NCI-H146 treated with DMSO at 0.1 percent for 48 hours (cell line): ENCODE measurements at regions not wholly inside any gene's neighbourhood (a gene's known extent, or its start where the extent isn't known, plus 50 kb on each side); places are given as distances from the start of the nearest gene placed in this dataset.
"Not testable (repeated sequence)": the region's sequence is repeated elsewhere in the genome, so short reads cannot be mapped to it uniquely, and the experiment has no call there.

Source experiments
- DNase-seq: peaks from one replicate; lab custom pipeline; 2025; ENCODE audit not compliant: unreplicated experiment; lab: John Stamatoyannopoulos, UW

DNA sequence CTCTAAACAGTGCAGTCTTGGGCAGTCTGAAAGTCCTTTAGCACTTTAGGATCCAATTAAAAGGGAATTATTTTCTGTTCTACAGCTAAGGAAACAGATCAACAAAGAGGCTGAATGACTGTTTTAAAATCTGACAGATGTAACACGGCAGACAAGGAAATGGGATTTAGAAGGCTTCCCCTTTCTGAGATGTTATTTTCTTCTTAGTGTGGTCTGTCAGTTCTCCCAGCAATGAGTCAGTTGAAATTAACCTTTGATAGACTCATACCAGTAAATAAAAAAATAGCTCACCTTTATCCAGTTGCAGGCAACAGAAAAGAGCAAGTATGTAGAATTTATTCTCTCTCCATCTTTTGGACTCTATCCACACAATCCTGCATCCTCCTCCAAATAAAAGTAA is 98.1 kb downstream of the NEDD1 start:
- DNase-seq: no peak

GRCh38 chr12:97005646-97006045 is 98.6 kb downstream of the NEDD1 start:
- no peak for DNase-seq

DNA sequence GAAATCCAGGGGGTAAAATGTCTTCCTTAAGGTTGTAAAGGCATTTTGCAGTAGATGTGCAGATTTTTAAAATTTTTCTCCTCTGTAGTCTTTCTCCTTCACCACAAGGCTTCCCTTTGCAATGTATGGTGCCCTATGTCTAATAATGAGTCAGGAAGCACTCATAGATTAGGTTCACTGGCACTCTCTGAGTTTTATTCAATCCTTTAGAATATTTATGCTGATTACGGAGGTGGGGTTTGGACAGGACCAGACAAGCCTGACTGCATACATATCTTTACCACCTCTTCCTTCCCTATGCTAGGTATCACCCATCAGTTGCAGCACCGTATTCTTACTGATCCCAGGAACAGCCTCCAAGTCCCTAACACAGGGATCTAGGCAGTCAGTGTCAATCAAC is 99.5 kb downstream of the NEDD1 start:
- DNase-seq: no peak

DNA sequence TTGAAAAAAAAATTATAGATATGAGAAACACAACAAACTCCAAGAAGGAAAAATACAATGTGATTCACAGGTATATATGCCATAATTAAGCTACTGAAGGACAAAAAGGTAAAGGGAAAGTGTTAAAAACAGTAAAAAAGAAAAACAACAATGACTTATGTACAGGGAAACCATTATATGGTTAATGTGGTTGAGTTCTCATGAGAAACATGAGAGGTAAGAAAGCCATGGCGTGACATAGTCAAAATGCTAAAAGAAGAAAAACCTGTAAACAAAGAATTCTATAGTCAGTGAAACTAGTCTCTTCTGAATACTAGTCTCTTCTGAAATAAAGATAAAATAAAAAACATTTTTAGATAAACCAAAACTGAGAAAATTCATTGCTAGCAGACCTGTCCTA is 109.1 kb downstream of the NEDD1 start:
- no peak for DNase-seq

DNA sequence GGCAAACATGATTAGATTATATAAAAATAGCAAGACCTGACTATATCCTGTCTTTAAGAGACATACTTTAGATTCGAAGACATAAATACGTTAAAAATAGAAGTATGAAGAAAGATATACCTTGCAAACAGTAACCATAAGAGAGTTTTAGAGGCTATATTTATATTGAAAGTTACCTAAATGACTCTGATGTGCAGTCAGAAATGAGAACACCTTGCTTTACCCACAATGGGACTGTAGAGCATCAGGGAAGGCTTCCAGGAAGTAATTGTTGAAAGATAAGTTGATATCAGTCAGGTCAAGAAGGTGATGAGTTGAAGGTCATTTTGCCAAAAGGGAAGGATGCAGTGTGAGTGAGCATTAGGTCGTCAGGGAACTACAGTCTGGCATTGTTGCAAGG is 110.2 kb downstream of the NEDD1 start:
- no peak for DNase-seq

- DNase-seq: peak; percentile 51
These were observed 115.6 kb downstream of the NEDD1 start for GRCh38 chr12:97022536-97023230.

- no peak for DNase-seq
These were observed 117.3 kb downstream of the NEDD1 start for GRCh38 chr12:97024393-97024792.

DNA sequence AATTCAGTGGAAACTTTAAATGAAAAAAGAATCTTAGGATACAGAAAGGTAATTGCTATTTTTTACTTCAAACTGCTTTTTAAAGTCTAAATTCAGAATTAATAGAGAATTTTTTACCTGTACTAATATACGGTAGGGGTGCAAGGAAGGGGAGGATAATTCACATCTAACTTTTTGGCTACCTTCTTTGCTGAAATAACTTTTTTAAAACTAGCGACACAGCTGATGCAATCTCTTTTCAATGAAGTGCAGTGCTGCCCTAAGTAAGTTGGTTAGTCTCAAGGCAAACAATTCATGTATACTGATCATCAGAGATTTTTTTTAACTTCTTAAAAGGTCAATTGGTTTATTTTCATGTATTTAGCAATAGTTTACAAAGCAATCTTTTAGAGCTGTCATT is 119.8 kb downstream of the NEDD1 start:
- DNase-seq: no peak

- DNase-seq: no peak
These were observed 120.4 kb downstream of the NEDD1 start for GRCh38 chr12:97027482-97027881.

DNA sequence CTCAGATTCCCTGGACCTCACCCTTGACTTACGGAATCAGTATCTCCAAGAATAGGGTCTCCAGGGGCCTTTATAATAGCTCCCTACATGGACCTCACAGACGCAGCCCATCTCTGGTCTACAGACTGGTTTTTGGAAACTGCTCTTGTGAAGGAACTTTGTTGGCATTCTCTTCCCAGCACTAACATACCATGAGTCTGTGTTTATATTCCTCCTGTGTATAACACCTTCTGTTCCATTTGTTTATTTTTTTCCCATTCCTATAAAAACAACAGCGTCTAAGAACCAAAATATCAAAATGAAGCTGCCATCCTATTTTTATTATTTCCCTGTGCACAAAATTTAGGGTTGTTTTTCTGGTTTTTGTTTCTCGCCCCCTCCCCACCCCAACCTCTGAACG is 131.1 kb downstream of the NEDD1 start:
- DNase-seq: no peak

- DNase-seq: no peak
These were observed 131.8 kb downstream of the NEDD1 start for GRCh38 chr12:97038834-97039233.

DNA sequence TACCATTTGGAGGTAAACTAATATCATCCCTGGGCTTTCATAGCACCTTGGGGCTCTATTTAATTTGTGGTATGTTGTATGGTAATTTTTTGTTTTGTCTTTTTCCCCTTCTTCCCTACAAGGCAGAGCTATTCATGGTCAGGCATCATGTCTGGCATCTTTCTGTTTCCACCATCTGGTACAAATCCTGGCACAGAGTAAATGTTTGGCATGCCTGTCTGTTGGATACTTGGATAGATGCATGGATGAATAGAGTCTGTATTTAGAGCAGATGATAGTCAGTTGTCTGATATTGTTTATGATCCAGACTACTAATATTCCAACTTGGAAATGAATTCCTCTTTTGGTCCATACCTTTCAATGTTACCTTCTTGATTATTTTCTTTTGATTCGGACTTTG is 139.8 kb downstream of the NEDD1 start:
- DNase-seq: no peak

- no peak for DNase-seq
These were observed 140.3 kb downstream of the NEDD1 start for GRCh38 chr12:97047361-97047760.

DNA sequence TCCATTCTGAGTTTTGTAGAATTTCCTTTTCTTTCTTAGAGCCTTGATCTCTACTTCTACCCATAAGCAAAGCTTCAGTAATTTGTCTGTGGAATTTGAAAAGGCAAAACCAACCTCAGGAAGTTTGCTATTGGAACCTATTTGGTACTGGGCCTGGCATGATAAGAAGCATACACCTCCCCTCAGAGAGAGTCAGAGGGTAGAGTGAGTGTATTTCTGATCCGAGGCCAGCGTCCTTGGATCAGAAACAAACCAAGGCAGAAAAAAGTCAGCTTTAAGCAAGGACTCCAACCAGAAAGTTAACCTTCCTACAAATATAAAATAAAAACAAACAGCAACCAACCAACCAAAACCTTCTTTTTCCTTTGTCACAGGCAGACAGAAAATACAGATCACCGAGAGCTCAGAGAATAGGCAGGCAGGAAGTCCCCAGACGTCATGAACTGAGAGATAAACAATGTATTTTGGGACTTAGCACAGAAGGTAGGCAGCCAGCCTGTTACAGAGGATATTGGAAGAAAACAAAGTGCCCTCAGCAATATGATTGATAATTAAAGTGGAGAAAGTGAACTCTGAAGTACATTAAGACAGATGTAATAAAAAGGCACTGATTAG is 141.5 kb downstream of the NEDD1 start:
- DNase-seq: no peak

DNA sequence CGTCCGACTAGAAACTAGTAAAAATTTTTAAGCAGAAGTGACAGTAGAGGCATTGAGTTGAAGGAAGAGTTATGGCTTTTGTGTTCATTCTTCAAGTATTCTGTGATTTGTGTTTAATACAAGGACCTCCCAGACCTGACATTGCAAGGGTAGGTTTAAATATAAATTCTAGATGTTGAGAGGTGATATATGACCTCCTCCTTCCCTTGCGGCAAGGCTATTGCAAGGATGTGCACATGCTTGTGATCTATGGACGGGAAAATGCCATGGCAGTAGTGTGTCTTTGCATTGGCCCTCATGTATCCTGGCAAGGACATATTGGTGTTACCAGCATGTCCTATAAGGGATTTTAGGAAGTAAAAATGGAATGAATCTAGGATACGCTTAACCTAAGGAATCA is 143.5 kb downstream of the NEDD1 start:
- DNase-seq: no peak

- no peak for DNase-seq
These were observed 144.3 kb downstream of the NEDD1 start for GRCh38 chr12:97051341-97051740.

DNA sequence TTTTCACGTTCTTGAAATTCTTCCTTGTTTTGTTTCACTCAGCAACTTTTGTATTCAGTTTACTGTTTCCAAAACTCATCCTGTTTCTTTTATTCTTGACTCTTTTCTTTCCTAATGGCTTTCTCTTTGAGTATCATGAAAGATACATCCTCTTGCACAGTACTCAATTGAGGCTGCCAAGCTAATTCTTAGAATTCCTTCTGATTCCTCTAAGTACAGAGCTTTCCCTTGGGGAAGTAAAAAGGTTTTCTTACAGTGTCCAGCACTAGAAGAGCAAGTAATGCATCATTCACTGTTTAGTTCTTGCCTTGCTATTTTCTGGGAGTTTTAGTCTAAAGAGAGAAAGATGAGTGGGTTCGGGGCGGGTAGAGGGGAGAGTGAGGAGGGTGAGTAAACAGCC is 154.1 kb downstream of the NEDD1 start:
- no peak for DNase-seq

DNA sequence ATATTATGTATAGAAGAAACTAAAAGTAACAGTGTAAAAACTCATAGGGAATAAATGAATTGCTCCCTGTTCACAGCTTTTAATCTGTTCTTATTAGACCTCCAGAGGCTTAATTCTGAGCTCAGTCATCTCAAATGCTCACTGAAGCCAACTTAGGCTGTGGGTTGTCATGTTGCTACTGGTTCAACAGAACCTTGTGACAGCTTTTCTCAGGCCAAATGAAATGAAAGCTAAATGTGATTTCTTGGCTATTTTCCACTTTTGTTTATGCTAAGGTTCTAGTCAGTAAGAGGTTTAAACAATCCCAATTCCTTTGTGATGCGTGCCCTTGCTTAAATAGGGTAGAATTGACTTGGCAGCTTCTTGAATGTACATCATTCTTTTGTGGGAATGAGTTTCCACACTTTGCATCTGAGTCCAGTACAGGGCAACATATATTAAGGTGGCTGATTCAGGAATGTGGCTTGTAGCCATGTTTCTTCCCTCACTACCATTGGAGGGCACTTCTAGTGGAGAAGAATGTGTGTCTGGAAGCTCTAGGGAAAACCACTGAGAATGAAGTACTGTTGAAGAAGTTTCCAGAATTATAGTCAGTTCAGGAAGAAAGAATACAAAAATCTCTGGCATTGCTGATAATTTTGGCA is 156.4 kb downstream of the NEDD1 start:
- no peak for DNase-seq

DNA sequence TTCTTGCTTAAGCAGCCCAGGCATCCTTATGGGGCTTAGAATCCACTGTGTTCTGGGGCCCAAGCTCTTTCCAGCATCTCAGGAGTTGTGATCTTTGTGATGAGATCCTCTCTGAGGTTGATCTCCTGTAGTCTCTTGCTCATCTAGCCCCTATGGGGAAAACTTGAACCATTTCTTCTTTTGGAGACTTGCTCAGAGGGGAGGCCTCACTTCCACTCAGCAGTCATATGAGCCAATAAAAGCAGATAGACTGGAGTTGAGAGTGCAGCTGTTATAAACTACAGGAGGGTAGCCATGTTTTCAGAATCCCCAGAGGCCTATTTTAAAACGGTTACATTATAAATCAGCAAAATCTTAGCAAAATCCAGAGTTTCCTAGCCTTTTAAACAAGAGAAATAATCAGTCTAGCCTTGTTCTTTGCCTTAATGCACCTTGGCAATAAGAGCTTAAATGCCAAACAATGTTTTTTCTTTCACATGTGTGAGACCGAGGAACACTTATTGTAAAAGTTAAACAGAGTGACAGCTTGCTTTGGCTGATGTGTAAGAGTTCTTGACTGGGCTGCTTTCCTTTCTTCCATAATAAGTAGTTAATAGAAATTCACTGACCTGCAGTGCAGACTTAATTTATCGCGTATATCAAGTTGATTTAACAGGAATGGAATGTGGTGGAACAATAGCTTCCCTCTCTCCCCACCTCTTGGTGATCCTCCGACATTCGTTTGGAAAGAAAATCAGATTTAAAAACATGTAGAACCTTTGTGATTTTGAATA is 168.3 kb downstream of the NEDD1 start:
- no peak for DNase-seq

GRCh38 chr12:97075934-97076630 is 169.0 kb downstream of the NEDD1 start:
- no peak for DNase-seq

DNA sequence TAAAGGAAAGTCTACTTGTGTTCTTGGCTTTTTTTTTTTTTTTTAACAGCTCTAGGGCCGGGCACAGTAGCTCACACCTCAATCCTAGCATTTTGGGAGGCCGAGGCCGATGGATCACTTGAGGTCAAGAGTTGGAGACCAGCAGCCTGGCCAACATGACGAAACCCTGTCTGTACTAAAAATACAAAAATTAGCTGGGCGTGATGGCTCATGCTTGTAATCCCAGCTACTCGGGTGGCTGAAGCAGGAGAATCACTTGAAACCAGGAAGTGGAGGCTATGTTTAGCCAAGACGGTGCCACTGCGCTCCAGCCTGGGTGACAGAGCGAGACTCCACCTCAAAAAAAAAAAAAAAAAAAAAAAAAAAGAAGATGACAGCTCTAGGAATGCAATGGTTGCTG is 169.9 kb downstream of the NEDD1 start:
- not testable (repeated sequence) for DNase-seq
